ENCODE measurements at regions not wholly inside any gene's neighbourhood (a gene's known extent, or its start where the extent isn't known, plus 50 kb on each side); places are given as distances from the start of the nearest gene placed in this dataset.

- H3K4me3 ChIP-seq (ENCODE audit: low read depth, low read length) = no peak overlapping the region
- TF ChIP-seq, protein P1, sequence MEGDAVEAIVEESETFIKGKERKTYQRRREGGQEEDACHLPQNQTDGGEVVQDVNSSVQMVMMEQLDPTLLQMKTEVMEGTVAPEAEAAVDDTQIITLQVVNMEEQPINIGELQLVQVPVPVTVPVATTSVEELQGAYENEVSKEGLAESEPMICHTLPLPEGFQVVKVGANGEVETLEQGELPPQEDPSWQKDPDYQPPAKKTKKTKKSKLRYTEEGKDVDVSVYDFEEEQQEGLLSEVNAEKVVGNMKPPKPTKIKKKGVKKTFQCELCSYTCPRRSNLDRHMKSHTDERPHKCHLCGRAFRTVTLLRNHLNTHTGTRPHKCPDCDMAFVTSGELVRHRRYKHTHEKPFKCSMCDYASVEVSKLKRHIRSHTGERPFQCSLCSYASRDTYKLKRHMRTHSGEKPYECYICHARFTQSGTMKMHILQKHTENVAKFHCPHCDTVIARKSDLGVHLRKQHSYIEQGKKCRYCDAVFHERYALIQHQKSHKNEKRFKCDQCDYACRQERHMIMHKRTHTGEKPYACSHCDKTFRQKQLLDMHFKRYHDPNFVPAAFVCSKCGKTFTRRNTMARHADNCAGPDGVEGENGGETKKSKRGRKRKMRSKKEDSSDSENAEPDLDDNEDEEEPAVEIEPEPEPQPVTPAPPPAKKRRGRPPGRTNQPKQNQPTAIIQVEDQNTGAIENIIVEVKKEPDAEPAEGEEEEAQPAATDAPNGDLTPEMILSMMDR (IDR thresholded peaks at IDR 0.05; ENCODE audit: borderline replicate concordance, insufficient read depth, low read depth, low read length) = no peak
These were observed 100.7 kb downstream of the RIN2 start for GRCh38 chr20:19858466-19859371.

DNA sequence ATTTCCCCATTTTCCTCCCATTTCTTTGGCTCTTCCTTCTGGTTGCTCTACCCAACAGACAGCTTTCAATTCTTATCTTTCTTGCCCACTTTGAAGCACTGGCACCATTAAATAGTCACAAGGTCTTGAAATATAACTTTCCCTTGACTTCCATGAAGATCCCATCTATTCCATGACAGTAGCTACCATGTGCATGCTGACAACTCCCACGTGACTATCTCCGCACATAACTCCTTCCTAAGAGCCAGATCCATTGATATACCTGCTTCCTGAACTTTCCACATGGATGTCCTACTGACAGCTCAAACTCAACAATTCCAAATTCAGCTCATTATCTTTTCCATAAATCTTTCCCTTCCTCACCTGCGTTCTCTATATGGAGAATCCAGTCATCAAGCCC, 101.4 kb downstream of the RIN2 start:
- no peak overlapping the region for H3K4me3 ChIP-seq (ENCODE audit: low read depth, low read length)
- TF ChIP-seq, protein P1 (IDR thresholded peaks at IDR 0.05; ENCODE audit: borderline replicate concordance, insufficient read depth, low read depth, low read length) = no peak

DNA sequence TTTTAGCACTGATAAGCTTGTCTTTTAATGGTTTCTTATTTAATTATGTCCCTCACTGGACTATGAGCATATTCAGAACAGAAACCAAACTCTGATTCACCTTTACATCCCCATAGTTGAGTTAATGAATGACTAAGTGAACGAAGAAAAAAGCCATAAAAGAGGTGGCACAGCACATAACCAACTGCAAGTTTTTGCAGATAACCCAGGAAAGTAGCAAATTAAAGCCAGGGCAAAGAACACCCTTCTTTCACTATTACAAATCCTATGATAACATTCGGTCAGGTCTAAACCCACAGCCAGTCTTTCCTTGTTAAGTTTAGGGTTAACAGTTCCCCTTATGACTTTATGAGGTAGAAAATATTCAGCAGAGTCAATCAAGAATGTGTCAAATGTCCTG, 102.7 kb downstream of the RIN2 start:
- H3K4me3 ChIP-seq (ENCODE audit: low read depth, low read length) = no peak overlapping the region
- TF ChIP-seq, protein P1 (IDR thresholded peaks at IDR 0.05; ENCODE audit: borderline replicate concordance, insufficient read depth, low read depth, low read length) = no peak

- TF ChIP-seq, protein P1 (IDR thresholded peaks at IDR 0.05; ENCODE audit: borderline replicate concordance, insufficient read depth, low read depth, low read length) = no peak
- no peak overlapping the region for H3K4me3 ChIP-seq (ENCODE audit: low read depth, low read length)
These were observed 103.2 kb downstream of the RIN2 start for GRCh38 chr20:19861147-19861759.

- H3K4me3 ChIP-seq (ENCODE audit: low read depth, low read length) = no peak overlapping the region
- TF ChIP-seq, protein P1 (IDR thresholded peaks at IDR 0.05; ENCODE audit: borderline replicate concordance, insufficient read depth, low read depth, low read length) = no peak
These were observed 106.1 kb downstream of the RIN2 start for GRCh38 chr20:19864130-19864529.

GRCh38 chr20:19866070-19866469, 108.0 kb downstream of the RIN2 start:
- H3K4me3 ChIP-seq (ENCODE audit: low read depth, low read length) = no peak overlapping the region
- TF ChIP-seq, protein P1 (IDR thresholded peaks at IDR 0.05; ENCODE audit: borderline replicate concordance, insufficient read depth, low read depth, low read length) = no peak

- no peak overlapping the region for H3K4me3 ChIP-seq (ENCODE audit: low read depth, low read length)
- TF ChIP-seq, protein P1 (IDR thresholded peaks at IDR 0.05; ENCODE audit: borderline replicate concordance, insufficient read depth, low read depth, low read length) = no peak
These were observed 109.0 kb downstream of the RIN2 start for GRCh38 chr20:19867074-19867473.

Measured in GM12875 (cell line).